ENCODE measurements at regions not wholly inside any gene's neighbourhood (a gene's known extent, or its start where the extent isn't known, plus 50 kb on each side); places are given as distances from the start of the nearest gene placed in this dataset.

GRCh38 chrX:143095321-143095720 is 69.6 kb downstream of the SPANXN4 start:
- Mint-ChIP-seq H3K4me1 (no peaks in the 10 kb centered on the region), H3K27ac (no peak overlapping the region), H3K4me3 (no peak overlapping the region), H3K9me3 (no peaks in the 10 kb centered on the region), H3K27me3 (ENCODE audit: insufficient read depth, low read depth) (peaks cover 2% of the 10 kb centered on the region), H3K36me3 (no peaks in the 10 kb centered on the region)
- DNase-seq (ENCODE audit: low spot score) = no peak
- H3K9ac ChIP-seq = no peak overlapping the region
- TF ChIP-seq CTCF (IDR thresholded peaks at IDR 0.05) (no peak), EZH2 (IDR thresholded peaks at IDR 0.05) (no peak), EZH2phosphoT487 (IDR thresholded peaks at IDR 0.05) (no peak)
- H2AFZ ChIP-seq (replicated peaks) = no peak overlapping the region
- H3K4me3 ChIP-seq = no peak overlapping the region
- no peaks in the 10 kb centered on the region for H4K20me1 ChIP-seq (ENCODE audit: low read depth)
- H3F3A ChIP-seq (ENCODE audit: low read depth) = no peaks in the 10 kb centered on the region
- H3K27ac ChIP-seq = no peak overlapping the region
- no peaks in the 10 kb centered on the region for H3K79me2 ChIP-seq (ENCODE audit: low read depth)
- H3K36me3 ChIP-seq = no peaks in the 10 kb centered on the region
- H3K4me2 ChIP-seq = no peak overlapping the region
- H3K27me3 ChIP-seq = no peaks in the 10 kb centered on the region
- no peaks in the 10 kb centered on the region for H3K9me3 ChIP-seq (ENCODE audit: low read depth)
- H3K4me1 ChIP-seq = no peaks in the 10 kb centered on the region

- Histone ChIP-seq H3K27ac (no peak overlapping the region), H3K9ac (no peak overlapping the region), H3K4me2 (no peak overlapping the region), H3K4me3 (no peak overlapping the region), H3K4me1 (no peaks in the 10 kb centered on the region), H3K27me3 (no peaks in the 10 kb centered on the region), H3K9me3 (ENCODE audit: low read depth) (no peaks in the 10 kb centered on the region), H3K79me2 (ENCODE audit: low read depth) (no peaks in the 10 kb centered on the region), H2AFZ (replicated peaks) (no peak overlapping the region), H3F3A (ENCODE audit: low read depth) (no peaks in the 10 kb centered on the region), H3K36me3 (no peaks in the 10 kb centered on the region), H4K20me1 (ENCODE audit: low read depth) (no peaks in the 10 kb centered on the region)
- H3K27me3 Mint-ChIP-seq (ENCODE audit: insufficient read depth, low read depth) = peaks cover 2% of the 10 kb centered on the region
- DNase-seq (ENCODE audit: low spot score) = no peak
- no peak overlapping the region for H3K27ac Mint-ChIP-seq
- no peaks in the 10 kb centered on the region for H3K36me3 Mint-ChIP-seq
- H3K4me1 Mint-ChIP-seq = no peaks in the 10 kb centered on the region
- H3K4me3 Mint-ChIP-seq = no peak overlapping the region
- TF ChIP-seq EZH2 (IDR thresholded peaks at IDR 0.05) = no peak
- TF ChIP-seq EZH2phosphoT487 (IDR thresholded peaks at IDR 0.05) = no peak
- no peak for TF ChIP-seq CTCF (IDR thresholded peaks at IDR 0.05)
- H3K9me3 Mint-ChIP-seq = no peaks in the 10 kb centered on the region
These were observed 68.8 kb downstream of the SPANXN4 start for GRCh38 chrX:143094417-143095023.
